ENCODE measurements at regions not wholly inside any gene's neighbourhood (a gene's known extent, or its start where the extent isn't known, plus 50 kb on each side); places are given as distances from the start of the nearest gene placed in this dataset.
A peak's percentile ranks its signal among the peaks of the same experiment; 100 is the strongest.

DNA sequence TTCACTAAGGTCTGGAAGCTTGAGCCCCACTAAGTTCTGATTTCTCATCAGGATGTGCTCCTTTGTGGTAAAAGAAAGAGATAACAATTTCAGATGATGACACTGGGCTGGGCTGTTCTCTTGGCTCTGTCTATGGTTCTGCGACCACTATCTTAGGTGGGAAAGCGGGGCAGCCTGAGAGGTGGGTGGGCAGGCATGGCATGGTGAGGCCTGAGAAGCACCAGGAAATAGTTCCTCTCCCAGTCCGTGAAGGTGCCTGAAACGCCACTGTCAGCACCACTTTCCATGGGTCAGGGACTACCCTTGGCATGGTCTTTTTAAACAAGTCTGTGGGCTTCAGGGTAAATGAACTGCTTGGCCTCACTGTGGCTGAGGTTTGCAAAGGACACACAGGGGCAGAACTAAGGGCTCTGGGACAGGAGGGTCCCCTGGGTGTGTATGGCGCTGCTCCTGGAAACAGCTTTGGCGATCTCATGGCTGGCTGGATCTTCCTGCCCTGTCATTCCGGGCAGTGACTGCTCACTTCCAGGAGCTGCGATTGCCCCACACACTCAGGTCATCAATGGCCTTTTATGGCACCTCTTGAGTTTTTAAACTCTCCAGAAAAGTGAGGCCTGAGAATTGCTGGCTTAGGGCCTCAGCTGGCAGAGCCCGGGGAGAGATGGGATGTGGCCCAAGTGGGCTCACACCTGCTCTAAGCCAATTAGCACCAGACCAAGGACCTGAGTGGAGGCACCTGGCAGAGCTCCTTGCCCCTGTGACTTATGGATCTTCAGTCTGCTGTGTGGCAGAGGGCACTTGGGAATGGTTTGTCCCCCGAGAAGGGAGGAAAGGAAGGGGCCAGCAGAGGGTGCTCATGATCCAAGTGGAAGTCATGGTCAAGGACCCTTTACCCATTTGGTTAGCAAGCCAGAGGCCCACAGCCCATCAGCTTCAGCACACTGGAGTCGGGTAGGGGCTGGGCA is 55.6 kb upstream of the LYVE1 start:
- ChIA-PET CTCF (interaction anchor here (1.0 to 2.2 kb wide), 6 partner anchors 14 to 218 kb away, joined by 3 to 6 read pairs (median 4); partner anchors contain the start of gene RNF141), POLR2A (no interaction called here)
- Histone ChIP-seq H3K4me3 (ENCODE audit: low read depth in 2 of 2, low read length in 1 of 2) (no peak overlapping the region), H3K4me1 (ENCODE audit: control insufficient read depth in 1 of 2, insufficient read depth in 2 of 2, low read depth in 1 of 2, low read length in 1 of 2) (no peaks in the 10 kb centered on the region; a peak in 1 of 4 replicates), H2AFZ (ENCODE audit: low read depth) (no peak overlapping the region), H3K36me3 (replicated peaks in 1 of 2; ENCODE audit: control insufficient read depth in 1 of 2, insufficient read depth in 2 of 2, low read length in 1 of 2) (no peaks in the 10 kb centered on the region), H3K27me3 (ENCODE audit: insufficient read depth) (no peaks in the 10 kb centered on the region), H4K20me1 (ENCODE audit: insufficient read depth) (no peaks in the 10 kb centered on the region), H3K79me2 (ENCODE audit: insufficient read depth) (no peaks in the 10 kb centered on the region), H3K9me3 (no peaks in the 10 kb centered on the region), H3K4me2 (no peak overlapping the region), H3K27ac (ENCODE audit: low read depth in 2 of 2, low read length in 1 of 2) (no peak overlapping the region), H3F3A (replicated peaks; ENCODE audit: insufficient read depth) (no peaks in the 10 kb centered on the region), H3K9ac (no peak overlapping the region), H3K9me2 (no peaks in the 10 kb centered on the region)
- WGBS (ENCODE audit: low lambda C conversion rate), result 56% methylated on average over 6 of the region's 11 CpGs
- peak; percentile 46 for DNase-seq
- TF ChIP-seq, protein P1, sequence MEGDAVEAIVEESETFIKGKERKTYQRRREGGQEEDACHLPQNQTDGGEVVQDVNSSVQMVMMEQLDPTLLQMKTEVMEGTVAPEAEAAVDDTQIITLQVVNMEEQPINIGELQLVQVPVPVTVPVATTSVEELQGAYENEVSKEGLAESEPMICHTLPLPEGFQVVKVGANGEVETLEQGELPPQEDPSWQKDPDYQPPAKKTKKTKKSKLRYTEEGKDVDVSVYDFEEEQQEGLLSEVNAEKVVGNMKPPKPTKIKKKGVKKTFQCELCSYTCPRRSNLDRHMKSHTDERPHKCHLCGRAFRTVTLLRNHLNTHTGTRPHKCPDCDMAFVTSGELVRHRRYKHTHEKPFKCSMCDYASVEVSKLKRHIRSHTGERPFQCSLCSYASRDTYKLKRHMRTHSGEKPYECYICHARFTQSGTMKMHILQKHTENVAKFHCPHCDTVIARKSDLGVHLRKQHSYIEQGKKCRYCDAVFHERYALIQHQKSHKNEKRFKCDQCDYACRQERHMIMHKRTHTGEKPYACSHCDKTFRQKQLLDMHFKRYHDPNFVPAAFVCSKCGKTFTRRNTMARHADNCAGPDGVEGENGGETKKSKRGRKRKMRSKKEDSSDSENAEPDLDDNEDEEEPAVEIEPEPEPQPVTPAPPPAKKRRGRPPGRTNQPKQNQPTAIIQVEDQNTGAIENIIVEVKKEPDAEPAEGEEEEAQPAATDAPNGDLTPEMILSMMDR (IDR thresholded peaks at IDR 0.05), result peak; percentile 44
- no peak for TF ChIP-seq FOXJ3 (CRISPR knock-in tag; IDR thresholded peaks at IDR 0.05)
- TF ChIP-seq YY1 (IDR thresholded peaks at IDR 0.05; ENCODE audit: low read depth), result no peak
- TF ChIP-seq NFIC (IDR thresholded peaks at IDR 0.05; ENCODE audit: borderline replicate concordance), result no peak
- TF ChIP-seq RAD21 (IDR thresholded peaks at IDR 0.05; ENCODE audit: low read length), result peak; percentile 62
- peak; percentile 58 for TF ChIP-seq SMC3 (IDR thresholded peaks at IDR 0.05; ENCODE audit: low read depth, low read length)

DNA sequence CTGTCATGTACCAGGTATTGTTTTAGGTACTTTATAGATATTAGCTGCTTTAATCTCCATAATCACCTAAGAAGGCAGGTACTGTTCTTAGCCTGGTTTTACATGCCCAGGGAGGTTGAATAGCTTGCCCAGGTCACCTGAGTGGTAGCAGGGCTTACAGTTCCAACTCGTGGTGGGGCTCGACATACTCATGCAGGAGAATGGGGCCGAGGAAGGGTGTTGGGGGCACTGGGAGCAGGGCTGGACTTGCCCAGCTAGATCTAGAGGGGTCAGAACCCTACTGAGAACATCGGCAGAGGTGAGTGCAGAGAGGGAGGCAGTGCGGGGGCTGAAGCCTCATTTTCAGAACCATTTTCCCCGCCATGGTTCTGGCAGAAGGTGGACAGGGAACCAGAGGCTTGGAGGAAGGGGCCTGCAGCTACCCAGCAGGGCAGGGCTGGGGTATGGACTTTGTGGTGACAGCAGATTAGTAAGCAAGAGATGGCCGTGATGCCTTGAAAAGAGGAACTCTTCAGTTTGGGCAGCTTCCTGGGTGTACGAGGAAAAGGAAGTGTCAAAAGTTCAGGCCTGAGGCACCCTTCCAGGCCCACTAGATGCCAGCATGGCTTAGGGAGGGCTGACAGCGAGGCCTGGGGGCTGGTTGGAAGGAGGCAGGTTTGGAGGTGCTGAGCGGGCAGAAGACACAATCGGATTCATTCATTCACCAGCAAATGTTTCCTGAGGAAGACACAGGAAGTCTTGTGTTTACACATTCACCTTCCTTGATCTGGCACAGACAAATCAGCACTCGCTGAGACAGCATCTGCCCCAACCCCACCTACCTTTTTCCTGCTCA is 54.7 kb upstream of the LYVE1 start:
- no peak overlapping the region for H3K9ac ChIP-seq
- H3K4me1 ChIP-seq (ENCODE audit: control insufficient read depth in 1 of 2, insufficient read depth in 2 of 2, low read depth in 1 of 2, low read length in 1 of 2), result no peaks in the 10 kb centered on the region; a peak in 1 of 4 replicates
- H3F3A ChIP-seq (replicated peaks; ENCODE audit: insufficient read depth), result no peaks in the 10 kb centered on the region
- no peaks in the 10 kb centered on the region for H4K20me1 ChIP-seq (ENCODE audit: insufficient read depth)
- no peaks in the 10 kb centered on the region for H3K27me3 ChIP-seq (ENCODE audit: insufficient read depth)
- no peak overlapping the region for H3K27ac ChIP-seq (ENCODE audit: low read depth in 2 of 2, low read length in 1 of 2)
- POLR2A ChIA-PET, result no interaction called here
- 86% methylated on average over 12 of the region's 12 CpGs for WGBS (ENCODE audit: low lambda C conversion rate)
- TF ChIP-seq NFIC (IDR thresholded peaks at IDR 0.05; ENCODE audit: borderline replicate concordance), result no peak
- no peak for TF ChIP-seq POLR2AphosphoS5 (IDR thresholded peaks at IDR 0.05; ENCODE audit: low read depth, low read length)
- no peak for TF ChIP-seq SIN3A (IDR thresholded peaks at IDR 0.05; ENCODE audit: borderline replicate concordance, low read depth, low read length)
- no peaks in the 10 kb centered on the region for H3K9me3 ChIP-seq
- no peaks in the 10 kb centered on the region for H3K36me3 ChIP-seq (replicated peaks in 1 of 2; ENCODE audit: control insufficient read depth in 1 of 2, insufficient read depth in 2 of 2, low read length in 1 of 2)
- no peak for DNase-seq
- H3K4me2 ChIP-seq, result no peak overlapping the region
- H3K79me2 ChIP-seq (ENCODE audit: insufficient read depth), result no peaks in the 10 kb centered on the region
- H2AFZ ChIP-seq (ENCODE audit: low read depth), result no peak overlapping the region
- no peaks in the 10 kb centered on the region for H3K9me2 ChIP-seq
- CTCF ChIA-PET, result interaction anchor here (1.4 to 1.5 kb wide), 2 partner anchors 13 to 82 kb away, joined by 3 to 4 read pairs; partner anchors contain the start of gene RNF141
- no peak overlapping the region for H3K4me3 ChIP-seq (ENCODE audit: low read depth in 2 of 2, low read length in 1 of 2)
